DMS153 (cell line): ENCODE measurements at regions not wholly inside any gene's neighbourhood (a gene's known extent, or its start where the extent isn't known, plus 50 kb on each side); places are given as distances from the start of the nearest gene placed in this dataset.

Experiments
- DNase-seq: peaks from one replicate; lab custom pipeline; 2025; lab: John Stamatoyannopoulos, UW

DNA sequence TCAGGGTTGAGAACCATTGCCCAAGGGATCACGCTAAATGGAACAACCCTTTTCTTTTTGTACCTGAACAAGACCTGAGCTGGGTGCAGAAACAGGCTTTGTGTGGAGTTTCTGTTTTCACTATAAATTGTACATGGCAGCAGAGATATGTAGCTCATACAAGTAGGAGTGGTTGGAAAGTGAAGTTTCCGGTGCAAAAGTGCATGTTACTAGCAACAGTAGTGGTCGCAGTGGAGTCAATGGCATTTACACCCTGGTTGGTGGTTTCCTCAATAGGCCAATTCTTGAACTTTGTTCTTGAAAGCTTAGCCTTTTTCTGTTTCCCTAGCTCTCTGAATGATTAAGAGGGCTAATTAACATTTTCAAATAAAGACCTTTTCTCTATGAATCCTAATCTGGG, 170.7 kb downstream of the NEBL start:
- no peak for DNase-seq

DNA sequence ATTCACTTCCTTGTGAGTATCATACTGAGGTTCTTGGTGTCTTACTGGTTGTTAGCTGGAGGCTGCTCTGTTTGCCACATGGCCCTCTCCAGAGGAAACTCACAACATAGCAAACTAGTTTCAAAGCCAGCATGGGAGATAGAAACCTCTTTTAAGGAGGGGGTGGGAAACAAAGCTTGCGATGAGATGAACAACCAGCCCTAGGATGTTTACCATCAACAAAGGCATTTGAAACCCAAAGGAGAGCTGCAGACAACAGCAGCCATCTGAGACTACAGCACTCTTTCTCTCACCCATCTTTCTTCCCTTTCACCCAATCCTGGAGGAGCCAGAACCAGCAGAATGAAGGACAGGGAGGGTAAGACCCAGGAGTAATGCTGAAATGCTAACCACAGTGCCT, 182.1 kb downstream of the NEBL start:
- no peak for DNase-seq

DNA sequence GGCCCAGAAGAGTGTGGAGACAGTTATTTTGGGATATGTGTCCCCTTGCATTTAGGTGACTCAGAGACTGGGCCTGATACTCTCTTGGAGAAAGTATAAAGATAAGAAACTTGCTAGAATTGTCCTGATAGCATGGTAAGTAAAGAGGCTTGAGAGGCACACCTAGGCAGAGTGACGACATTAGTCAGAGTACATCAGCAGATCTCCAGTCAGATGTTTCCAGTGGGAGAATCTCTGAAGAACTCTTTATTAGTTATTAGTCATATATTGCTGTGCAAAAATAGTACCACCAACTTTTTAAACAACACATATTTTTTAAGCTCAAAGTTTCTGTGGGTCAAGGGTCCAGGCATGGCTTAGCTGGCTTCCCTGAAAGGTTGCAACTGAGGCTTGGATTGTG, 182.6 kb downstream of the NEBL start:
- DNase-seq: no peak

DNA sequence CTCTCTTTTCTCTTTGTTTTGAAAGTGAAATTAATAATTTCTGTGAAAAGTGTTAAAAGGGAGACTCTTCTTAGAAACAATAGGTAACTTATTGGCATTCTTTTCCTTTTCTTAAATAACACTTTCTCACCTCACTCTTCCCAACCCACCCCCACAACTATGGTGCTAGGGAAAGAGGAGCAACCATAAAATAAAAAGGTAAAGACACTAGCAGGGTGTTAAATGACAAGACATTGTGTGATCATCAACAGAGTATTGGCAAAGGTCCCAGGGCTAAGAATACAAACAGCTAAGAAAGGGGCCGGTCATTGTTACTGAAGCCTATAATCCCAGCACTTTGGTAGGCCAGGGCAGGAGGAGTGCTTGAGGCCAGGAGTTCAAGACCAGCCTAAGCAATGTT, 183.7 kb downstream of the NEBL start:
- DNase-seq: no peak

DNA sequence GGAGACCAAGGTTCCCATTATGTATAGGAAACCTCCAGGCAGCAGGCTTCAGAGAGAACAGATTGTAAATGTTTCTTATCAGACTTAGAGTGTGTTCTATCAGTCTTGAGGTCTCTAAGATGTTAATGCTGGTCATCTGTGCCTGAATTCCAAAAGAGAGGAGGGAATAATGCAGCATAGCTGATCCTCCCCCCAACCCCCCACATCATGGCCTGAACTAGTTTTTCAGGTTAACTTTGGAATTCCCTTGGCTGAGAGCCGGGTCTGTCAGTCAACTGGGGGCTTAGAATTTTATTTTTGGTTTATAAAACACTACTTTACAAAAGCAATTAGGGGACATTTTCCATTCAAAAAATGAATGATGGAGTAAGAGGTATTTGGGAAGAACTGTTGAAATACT, 184.3 kb downstream of the NEBL start:
- DNase-seq: no peak

DNA sequence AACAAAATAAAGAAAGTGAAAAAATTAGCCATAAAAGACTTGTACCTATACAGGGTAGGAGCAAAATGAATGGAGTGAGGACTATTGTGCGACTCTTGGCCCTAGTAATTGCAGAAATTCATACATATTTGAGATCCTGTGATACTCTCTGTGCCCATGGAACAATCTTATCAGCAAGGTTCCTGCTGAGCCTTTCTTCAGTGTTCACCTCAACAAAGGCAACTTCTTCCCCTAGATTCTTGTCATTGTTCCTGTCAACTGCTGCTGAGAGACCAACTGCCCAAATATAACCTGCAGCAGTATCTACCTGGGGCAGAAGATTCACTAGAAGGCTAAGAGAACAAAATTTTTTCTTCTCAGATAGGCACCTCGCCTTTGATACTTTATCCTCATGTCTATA, 187.4 kb downstream of the NEBL start:
- DNase-seq: no peak

DNA sequence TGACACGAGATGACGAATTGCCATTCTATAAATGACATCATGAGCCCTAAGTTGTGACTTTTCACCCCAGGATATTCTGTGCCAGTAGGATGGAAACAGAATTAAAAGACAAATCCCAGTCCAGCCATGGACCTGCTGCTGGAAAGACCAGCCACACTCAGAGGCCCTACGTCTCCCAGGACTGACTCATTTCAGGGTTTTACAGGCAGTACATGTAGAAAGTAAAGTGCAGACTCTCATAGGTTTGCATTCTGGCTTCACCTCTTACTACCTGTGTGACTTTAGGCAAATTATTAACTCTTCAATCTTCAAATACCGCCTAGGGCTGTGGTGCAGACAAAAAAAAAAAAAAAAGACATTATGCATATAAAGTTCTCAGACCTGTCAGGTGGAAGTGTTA, 188.8 kb downstream of the NEBL start:
- no peak for DNase-seq

DNA sequence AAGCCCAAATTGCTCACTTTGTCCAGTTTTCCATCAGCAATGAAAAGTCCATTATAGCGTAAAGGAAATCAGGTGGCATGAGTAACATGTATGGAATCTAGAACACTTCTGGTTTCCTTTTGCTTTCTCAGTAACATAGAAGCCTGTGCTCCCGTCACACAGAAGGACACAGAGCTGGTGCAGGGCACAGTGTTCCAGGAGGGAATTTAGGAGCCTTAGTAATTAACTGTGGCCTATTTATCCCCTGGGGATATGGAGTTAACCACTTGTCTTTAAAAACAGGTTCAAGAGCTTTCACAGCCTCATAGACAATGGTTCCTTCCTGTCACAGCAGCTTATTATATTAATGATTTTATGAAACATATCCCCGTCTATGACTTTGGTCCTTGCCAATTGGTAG, 189.9 kb downstream of the NEBL start:
- no peak for DNase-seq

DNA sequence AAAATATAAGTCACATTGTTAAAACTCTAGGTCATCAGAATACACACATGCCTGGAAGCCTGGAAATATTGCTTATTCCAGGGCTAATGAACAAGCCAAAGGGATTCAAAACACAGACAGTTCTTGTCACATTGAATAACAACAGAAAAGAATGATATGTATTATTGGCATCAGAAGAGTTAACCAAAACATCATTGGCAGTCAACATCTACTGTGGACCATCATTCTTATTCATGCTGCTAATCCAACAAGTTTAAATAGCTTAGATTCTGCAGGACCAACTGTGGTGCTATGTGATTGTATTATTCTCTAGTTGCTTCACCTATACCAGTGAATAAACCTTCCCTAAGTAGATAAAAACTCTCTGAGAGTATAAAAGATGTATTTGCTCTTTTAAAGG, 198.3 kb downstream of the NEBL start:
- no peak for DNase-seq

DNA sequence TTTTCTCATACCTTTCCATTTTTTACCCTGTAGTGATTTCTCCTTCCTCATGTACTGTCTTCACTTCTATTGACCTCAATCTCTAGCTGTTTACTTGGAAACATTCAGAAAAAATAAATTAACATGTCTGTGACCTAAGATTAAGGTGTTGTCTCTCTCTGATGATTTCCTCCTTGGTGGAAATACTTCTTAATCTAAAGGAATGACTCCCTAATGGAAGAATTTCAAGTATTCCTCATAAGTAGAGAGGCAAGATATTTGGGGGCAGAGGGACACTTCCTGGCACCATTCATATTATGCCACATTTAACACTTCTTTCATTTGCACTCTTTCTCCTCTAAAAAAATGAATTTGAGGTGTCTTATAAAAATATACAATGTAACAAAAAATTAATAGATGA, 202.8 kb downstream of the NEBL start:
- DNase-seq: no peak

DNA sequence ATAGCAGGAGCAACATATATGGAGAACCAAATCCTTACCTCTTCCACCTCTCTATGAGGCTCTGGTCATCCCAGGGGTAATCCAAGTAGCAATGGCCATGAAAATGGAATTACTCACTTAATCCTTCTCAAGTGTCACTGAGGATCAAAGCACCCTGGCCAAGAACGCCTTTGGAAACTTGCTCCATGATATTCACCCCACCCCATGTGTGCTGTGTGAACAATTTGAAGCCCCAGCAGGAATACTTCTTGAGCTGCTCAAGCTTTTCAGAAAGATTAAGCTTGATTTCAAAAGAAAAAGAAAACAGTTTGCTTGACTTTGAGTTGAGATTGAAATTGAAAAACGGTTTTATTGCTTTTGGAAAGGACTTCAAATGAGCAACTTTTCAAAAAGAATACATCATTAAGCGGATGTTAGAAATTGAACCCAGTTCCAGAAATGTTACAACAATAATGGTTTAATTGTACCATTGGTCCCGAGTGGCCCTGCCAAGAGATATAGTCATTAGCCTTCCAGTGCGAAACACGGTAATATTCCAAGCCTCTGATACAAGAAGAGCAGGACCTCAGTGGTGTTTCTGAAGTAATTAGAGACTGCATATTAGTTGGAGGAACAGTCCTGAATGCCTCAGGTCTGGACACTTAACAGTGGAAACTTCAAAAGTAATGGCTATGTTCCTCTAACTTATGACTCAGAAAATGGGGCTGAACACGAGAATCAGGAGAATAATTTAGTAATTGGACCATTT, 208.1 kb downstream of the NEBL start:
- DNase-seq: no peak

DNA sequence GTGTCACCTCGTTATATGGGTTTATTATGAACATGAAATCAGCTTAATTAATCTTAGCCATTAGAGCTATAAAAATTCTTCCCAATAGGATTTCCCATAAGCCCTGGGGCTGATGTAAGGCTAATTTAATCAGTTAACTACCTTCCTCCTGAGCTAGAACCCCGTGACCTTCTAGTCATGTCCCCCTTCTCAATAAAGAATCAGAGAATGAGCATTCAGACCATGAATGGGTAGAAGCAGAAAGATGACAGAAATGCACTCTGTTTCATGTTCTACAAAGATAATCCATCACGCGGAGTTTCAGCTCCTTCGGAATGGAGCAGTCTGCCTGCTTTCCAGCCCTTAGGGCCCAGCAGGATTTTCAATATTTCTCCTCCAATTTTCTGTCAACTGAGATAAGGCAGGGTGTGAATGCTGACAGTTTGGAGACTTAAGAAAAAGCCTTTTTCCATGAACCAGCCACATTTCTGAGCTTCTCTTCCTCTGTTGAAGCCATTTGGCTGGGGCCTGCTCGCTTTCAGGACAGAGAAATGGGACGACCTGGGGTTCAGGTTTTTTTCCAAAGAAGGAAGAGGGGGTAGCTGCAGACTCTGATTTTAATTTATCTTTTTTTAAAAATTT, 211.0 kb downstream of the NEBL start:
- DNase-seq: no peak

DNA sequence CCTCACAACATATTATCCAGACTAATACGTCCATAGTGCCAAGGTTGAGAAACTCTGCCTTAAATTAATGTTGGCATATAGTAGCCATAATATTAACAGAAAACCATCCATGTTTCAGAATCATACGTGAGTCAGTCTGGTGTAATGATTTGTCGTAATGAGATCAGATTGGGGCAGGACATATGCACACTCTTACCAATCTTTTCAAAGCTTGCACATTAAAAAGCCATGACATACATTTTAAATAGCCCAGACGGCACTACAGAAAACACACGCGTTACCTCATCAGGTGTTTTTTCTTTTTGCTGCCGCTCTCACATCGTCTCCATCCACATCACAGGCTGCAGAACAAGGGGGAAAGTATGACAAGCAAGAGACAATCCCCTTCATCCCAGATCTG, 211.6 kb downstream of the NEBL start:
- no peak for DNase-seq

DNA sequence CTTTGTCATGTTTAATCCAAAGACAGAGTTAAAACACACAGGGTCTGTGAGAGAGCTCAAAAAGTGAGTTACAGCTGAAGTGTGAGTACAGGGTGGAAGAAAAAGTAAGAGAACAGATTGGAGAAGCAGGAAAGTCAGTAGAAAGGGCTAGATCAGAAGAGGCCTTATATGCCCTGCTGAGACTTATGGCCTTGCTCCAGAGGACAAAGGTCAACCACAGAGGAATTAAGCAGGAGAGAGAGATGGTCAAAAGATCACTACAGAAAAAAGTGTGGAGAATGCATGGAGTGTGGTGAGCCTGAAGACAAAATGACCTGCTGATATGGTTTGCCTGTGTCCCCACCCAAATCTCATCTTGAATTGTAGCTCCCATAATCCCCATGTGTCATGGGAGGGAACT, 213.8 kb downstream of the NEBL start:
- no peak for DNase-seq

DNA sequence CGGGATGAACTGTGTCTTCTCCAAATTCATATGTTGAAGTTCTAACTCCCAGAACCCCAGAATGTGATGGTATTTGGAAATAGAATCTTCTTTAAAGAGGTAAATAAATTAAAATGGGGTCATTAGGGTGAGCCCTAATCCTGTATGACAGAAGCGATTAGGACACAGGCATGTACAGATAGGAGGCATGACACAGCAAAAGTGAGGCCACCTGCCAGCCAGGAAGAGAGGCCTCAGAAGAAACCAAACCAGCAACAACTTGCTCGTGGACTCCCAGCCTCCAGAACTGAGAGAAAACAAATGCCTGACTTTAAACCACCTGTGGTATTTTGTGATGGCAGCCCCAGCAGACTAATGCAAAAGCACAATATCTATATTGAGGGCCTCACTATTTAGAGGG, 214.3 kb downstream of the NEBL start:
- no peak for DNase-seq

DNA sequence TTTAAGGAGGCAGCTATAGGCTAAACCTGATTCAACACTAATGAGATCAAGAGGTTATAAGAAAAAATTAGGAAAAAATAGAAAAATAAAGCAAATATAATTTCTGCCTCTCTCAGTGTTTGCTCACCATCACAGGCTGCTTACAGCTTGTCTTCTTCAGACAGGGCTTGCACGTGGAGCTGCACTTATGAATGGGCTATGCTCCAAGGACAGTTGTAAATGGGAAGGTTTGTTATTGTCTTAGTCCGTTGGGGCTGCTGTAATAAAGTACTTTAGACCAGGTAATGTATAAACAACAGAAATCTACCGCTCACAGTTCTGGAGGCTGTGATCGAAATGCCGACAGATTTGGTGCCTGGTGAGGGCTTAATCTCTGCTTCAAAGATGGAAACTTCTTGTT, 219.8 kb downstream of the NEBL start:
- DNase-seq: no peak

DNA sequence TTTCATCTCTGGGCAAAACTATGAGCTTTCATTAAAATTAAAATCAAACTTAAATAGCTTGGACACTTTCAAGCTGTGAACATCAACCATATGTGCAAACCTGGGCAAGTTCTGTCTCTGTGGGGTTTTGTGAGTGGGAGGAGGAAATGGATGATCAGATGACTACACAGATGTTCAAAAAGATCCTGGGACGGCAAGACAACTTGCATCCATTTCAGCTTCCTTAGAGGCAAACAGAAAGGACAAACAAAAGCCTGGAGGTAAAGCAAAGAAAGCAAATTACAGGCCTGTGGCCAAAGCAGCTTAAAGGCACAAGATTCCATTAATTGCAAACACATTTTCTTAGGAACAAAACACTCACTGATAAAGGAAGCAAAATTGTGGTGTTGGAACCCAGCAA, 222.2 kb downstream of the NEBL start:
- no peak for DNase-seq

DNA sequence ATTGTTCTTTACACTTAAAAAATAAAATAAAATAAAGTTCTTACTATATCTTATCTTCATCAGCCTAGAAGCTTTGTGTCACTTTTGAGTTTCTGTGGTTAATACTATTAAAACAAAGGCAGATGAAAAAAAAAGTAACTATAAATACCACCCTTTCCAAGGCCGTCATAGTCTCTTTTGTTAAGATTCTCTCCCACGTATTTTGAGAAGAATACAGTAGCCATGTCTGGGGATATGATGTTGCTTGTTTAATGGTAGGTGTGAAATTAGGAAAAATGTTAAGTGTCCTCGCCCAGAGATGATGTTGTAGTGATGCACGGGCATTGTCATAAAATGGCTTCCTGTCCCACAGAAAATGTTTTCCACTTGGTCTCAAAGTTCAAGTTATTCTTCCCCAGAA, 223.9 kb downstream of the NEBL start:
- DNase-seq: no peak

DNA sequence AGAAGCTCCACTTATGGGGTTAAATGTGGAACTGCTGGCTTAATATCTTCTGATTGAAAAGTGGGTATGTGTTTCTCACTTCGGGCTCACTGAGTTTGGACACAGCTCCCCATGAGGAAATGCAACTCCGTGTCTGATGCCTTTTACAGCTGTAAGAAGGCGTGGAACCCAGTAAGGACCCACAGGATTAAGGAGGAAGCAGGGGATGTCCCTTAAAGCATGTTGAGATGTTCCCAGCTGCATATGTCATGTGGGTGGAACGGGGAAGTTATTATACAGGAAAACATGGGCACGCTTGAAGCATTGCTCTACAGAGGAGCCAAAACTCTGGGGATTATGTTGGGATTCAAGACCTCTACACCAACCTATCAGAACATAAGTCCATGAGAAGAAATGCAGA, 224.4 kb downstream of the NEBL start:
- no peak for DNase-seq

DNA sequence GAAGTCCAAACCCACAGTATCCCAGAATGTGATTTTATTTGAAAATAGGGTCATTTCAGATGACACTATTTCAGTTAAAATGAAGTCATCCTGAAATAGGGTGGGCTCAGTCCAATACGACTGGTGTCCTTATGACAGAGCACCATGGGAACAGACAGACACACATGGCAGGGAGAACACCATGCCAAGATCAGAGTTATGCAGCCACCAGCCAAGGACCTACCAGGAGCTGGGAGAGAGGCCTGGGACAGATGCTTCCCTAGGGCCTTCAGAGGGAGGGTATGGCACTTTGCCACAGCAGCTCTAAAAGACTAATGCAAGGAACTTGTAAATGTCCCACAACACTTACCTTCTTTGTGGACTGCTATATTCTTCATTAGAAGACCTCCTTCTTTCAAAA, 226.5 kb downstream of the NEBL start:
- DNase-seq: no peak

DNA sequence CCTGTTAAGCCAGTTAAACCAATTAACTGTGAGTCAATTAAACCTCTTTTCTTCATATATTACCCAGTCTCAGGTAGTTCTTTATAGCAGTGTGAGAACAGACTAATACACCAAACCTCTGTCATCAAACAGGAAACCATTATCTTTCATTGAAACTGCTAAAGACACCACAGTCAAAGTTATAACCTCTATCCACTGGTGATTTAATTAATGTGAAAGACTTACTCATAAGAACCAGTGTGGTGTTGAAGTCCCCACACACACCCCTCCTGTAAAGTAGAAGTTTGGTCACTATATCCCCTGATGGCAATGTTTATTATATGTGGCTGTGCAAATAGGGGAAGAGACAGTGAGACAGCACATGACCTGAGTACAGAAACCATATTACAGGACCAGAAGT, 228.1 kb downstream of the NEBL start:
- no peak for DNase-seq

DNA sequence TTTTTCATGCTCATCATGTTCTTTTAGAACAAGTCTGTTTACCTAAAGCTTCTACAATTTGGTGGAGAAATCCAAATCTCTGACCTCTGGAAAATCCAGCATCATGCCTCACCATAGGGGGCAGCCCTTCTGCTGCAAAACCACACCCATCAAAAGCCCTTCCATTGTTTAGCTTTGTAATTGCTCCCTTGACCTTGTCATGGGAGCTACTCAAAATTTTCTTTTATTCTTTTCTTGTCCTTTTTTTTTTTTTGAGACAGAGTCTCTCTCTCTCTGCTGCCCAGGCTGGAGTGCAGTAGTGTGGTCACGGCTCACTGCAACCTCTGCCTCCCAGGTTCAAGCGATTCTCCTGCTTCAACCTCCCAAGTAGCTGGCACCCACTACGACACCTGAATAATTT, 234.4 kb downstream of the NEBL start:
- DNase-seq: no peak

DNA sequence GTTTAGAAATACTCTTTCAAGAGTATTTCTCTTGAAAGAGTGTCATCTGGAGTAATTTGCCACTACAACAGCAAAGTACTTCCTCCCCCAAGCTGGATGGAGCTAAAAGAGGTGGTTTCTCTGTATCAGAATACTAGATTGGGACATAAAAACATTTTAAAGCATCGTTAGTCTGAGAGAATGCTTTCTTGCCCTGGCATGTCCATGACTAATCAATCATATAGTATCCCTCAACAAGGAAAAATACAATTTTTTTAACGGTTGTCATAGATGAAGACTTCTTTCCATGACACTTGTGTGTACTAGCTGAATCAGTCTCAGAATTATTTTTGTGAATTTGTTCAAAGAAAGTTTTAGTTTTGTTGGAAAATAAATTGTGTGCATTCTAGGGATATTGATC, 237.9 kb downstream of the NEBL start:
- DNase-seq: no peak

DNA sequence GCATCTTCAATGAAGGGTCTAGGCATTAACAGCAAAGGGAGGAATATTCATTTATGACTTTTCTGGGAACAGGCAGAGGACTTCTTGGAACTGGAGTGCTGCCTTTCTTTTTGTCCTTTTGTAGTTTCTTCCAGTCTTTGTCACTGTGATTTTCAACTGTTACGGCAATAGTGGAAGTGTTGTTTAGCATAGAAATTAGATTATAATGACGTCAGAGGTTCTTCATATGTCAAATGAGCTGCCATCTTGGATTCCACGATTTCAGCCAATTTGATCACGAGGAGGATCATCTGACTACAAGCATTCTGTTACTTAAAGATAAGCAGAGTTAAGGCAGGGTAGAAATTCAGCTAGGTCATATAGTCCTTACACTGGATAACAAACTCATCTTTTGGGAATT, 239.0 kb downstream of the NEBL start:
- no peak for DNase-seq
